ENCODE measurements at regions not wholly inside any gene's neighbourhood (a gene's known extent, or its start where the extent isn't known, plus 50 kb on each side); places are given as distances from the start of the nearest gene placed in this dataset.

- TF ChIP-seq EZH2 (IDR thresholded peaks at IDR 0.05; ENCODE audit: borderline replicate concordance, low read length) = no peak
- no peak for TF ChIP-seq CTCF (IDR thresholded peaks at IDR 0.05; ENCODE audit: low read length)
- no peak overlapping the region for H3K4me2 ChIP-seq (ENCODE audit: low read length)
- no peaks in the 10 kb centered on the region for H3K36me3 ChIP-seq (ENCODE audit: insufficient read depth, low read length)
- H3K9me3 ChIP-seq (ENCODE audit: low read length) = no peaks in the 10 kb centered on the region
- no peaks in the 10 kb centered on the region for H3K4me1 ChIP-seq (ENCODE audit: insufficient read depth, low read length, severe bottlenecking)
- no peak overlapping the region for H3K9ac ChIP-seq (ENCODE audit: low read length)
- no peak overlapping the region for H3K4me3 ChIP-seq (ENCODE audit: low read depth, low read length, poor library complexity, severe bottlenecking)
- H3K27ac ChIP-seq (ENCODE audit: low read depth, low read length, poor library complexity, severe bottlenecking) = no peak overlapping the region
- 0 out of 2 replicates have a peak, but pooled peaks cover 4% of the 10 kb centered on the region for H3K27me3 ChIP-seq (ENCODE audit: insufficient read depth, low read length)
- H4K20me1 ChIP-seq (ENCODE audit: insufficient read depth, low read length) = no peaks in the 10 kb centered on the region
- H3K9me2 ChIP-seq (ENCODE audit: low read depth, low read length) = no peaks in the 10 kb centered on the region
- H2AFZ ChIP-seq (ENCODE audit: low read length) = no peak overlapping the region
- H3K79me2 ChIP-seq (ENCODE audit: insufficient read depth, low read length) = no peaks in the 10 kb centered on the region
- no peaks in the 10 kb centered on the region for H3F3A ChIP-seq (ENCODE audit: insufficient read depth, low read length)
These were observed 152.5 kb upstream of the CADM1 start for GRCh38 chr11:115656669-115657068.

GRCh38 chr11:115656041-115656440, 151.8 kb upstream of the CADM1 start:
- 0 out of 2 replicates have a peak, but pooled peaks cover 4% of the 10 kb centered on the region for H3K27me3 ChIP-seq (ENCODE audit: insufficient read depth, low read length)

GRCh38 chr11:115654792-115655191, 150.6 kb upstream of the CADM1 start:
- H3K9me2 ChIP-seq (ENCODE audit: low read depth, low read length) = no peaks in the 10 kb centered on the region
- no peaks in the 10 kb centered on the region for H3K79me2 ChIP-seq (ENCODE audit: insufficient read depth, low read length)
- H3K27ac ChIP-seq (ENCODE audit: low read depth, low read length, poor library complexity, severe bottlenecking) = no peak overlapping the region
- no peak overlapping the region for H3K4me2 ChIP-seq (ENCODE audit: low read length)
- 0 out of 2 replicates have a peak, but pooled peaks cover 4% of the 10 kb centered on the region for H3K27me3 ChIP-seq (ENCODE audit: insufficient read depth, low read length)
- H3F3A ChIP-seq (ENCODE audit: insufficient read depth, low read length) = no peaks in the 10 kb centered on the region
- no peaks in the 10 kb centered on the region for H3K36me3 ChIP-seq (ENCODE audit: insufficient read depth, low read length)
- H3K9me3 ChIP-seq (ENCODE audit: low read length) = no peaks in the 10 kb centered on the region
- no peak overlapping the region for H3K9ac ChIP-seq (ENCODE audit: low read length)
- H2AFZ ChIP-seq (ENCODE audit: low read length) = no peak overlapping the region
- no peaks in the 10 kb centered on the region for H3K4me1 ChIP-seq (ENCODE audit: insufficient read depth, low read length, severe bottlenecking)
- TF ChIP-seq CTCF (IDR thresholded peaks at IDR 0.05; ENCODE audit: low read length) (no peak), EZH2 (IDR thresholded peaks at IDR 0.05; ENCODE audit: borderline replicate concordance, low read length) (no peak)
- H3K4me3 ChIP-seq (ENCODE audit: low read depth, low read length, poor library complexity, severe bottlenecking) = no peak overlapping the region
- H4K20me1 ChIP-seq (ENCODE audit: insufficient read depth, low read length) = no peaks in the 10 kb centered on the region

More at GRCh38 chr11:115656041-115656440, 151.8 kb upstream of the CADM1 start:
- Histone ChIP-seq H4K20me1 (ENCODE audit: insufficient read depth, low read length) (no peaks in the 10 kb centered on the region), H3K4me1 (ENCODE audit: insufficient read depth, low read length, severe bottlenecking) (no peaks in the 10 kb centered on the region), H3K4me3 (ENCODE audit: low read depth, low read length, poor library complexity, severe bottlenecking) (no peak overlapping the region), H3K27ac (ENCODE audit: low read depth, low read length, poor library complexity, severe bottlenecking) (no peak overlapping the region), H3K79me2 (ENCODE audit: insufficient read depth, low read length) (no peaks in the 10 kb centered on the region), H3F3A (ENCODE audit: insufficient read depth, low read length) (no peaks in the 10 kb centered on the region), H3K36me3 (ENCODE audit: insufficient read depth, low read length) (no peaks in the 10 kb centered on the region), H3K4me2 (ENCODE audit: low read length) (no peak overlapping the region), H3K9ac (ENCODE audit: low read length) (no peak overlapping the region), H3K9me2 (ENCODE audit: low read depth, low read length) (no peaks in the 10 kb centered on the region), H2AFZ (ENCODE audit: low read length) (no peak overlapping the region), H3K9me3 (ENCODE audit: low read length) (no peaks in the 10 kb centered on the region)
- TF ChIP-seq EZH2 (IDR thresholded peaks at IDR 0.05; ENCODE audit: borderline replicate concordance, low read length) (no peak), CTCF (IDR thresholded peaks at IDR 0.05; ENCODE audit: low read length) (no peak)

All from OCI-LY1 (cell line).